ENCODE measurements at regions not wholly inside any gene's neighbourhood (a gene's known extent, or its start where the extent isn't known, plus 50 kb on each side); places are given as distances from the start of the nearest gene placed in this dataset.

- Histone ChIP-seq H3K27me3 (no peaks in the 10 kb centered on the region), H3K4me1 (no peaks in the 10 kb centered on the region), H3K27ac (no peak overlapping the region), H3K9me3 (no peaks in the 10 kb centered on the region), H3K36me3 (no peaks in the 10 kb centered on the region), H3K4me3 (no peak overlapping the region)
- DNase-seq (no peak), ATAC-seq (no peak)
- WGBS (ENCODE audit: insufficient coverage, low coverage, low lambda C conversion rate, missing lambda C conversion rate): 46% methylated on average over 1 of the region's 1 CpG
- intact Hi-C loops (cut with DNase I): no loop called here
- TF ChIP-seq CTCF (IDR thresholded peaks at IDR 0.05): no peak
- no peak for TF ChIP-seq POLR2A (IDR thresholded peaks at IDR 0.05)
Measured at GRCh38 chr9:32899181-32899580, 102.2 kb downstream of the APTX start.

GRCh38 chr9:32899761-32900160, 101.7 kb downstream of the APTX start:
- Histone ChIP-seq H3K27me3 (no peaks in the 10 kb centered on the region), H3K4me3 (no peak overlapping the region), H3K27ac (no peak overlapping the region), H3K4me1 (no peaks in the 10 kb centered on the region), H3K36me3 (no peaks in the 10 kb centered on the region), H3K9me3 (no peaks in the 10 kb centered on the region)
- 51% methylated on average over 2 of the region's 3 CpGs for WGBS (ENCODE audit: insufficient coverage, low coverage, low lambda C conversion rate, missing lambda C conversion rate)
- ATAC-seq (no peak), DNase-seq (no peak)
- intact Hi-C loops (cut with DNase I): no loop called here
- TF ChIP-seq POLR2A (IDR thresholded peaks at IDR 0.05) (no peak), CTCF (IDR thresholded peaks at IDR 0.05) (no peak)

GRCh38 chr9:32906213-32906612, 95.2 kb downstream of the APTX start:
- no peaks in the 10 kb centered on the region for H3K36me3 ChIP-seq
- H3K27ac ChIP-seq: no peak overlapping the region
- H3K4me1 ChIP-seq: no peaks in the 10 kb centered on the region
- no peak overlapping the region for H3K4me3 ChIP-seq
- H3K9me3 ChIP-seq: no peaks in the 10 kb centered on the region
- H3K27me3 ChIP-seq: no peaks in the 10 kb centered on the region
- DNase-seq (no peak), ATAC-seq (peak in 1 of 4 donors; percentile 18)
- WGBS (ENCODE audit: insufficient coverage, low coverage, low lambda C conversion rate, missing lambda C conversion rate): 37% methylated on average over 5 of the region's 7 CpGs
- TF ChIP-seq POLR2A (IDR thresholded peaks at IDR 0.05): no peak
- no peak for TF ChIP-seq CTCF (IDR thresholded peaks at IDR 0.05)
- intact Hi-C loops (cut with DNase I): no loop called here

GRCh38 chr9:32915802-32916201, 85.6 kb downstream of the APTX start:
- no peaks in the 10 kb centered on the region for H3K4me1 ChIP-seq
- H3K4me3 ChIP-seq: no peak overlapping the region
- H3K36me3 ChIP-seq: no peaks in the 10 kb centered on the region
- no CpG with 5 or more reads among the region's 5 CpGs for WGBS (ENCODE audit: insufficient coverage, low coverage, low lambda C conversion rate, missing lambda C conversion rate)
- TF ChIP-seq CTCF (IDR thresholded peaks at IDR 0.05) (no peak), POLR2A (IDR thresholded peaks at IDR 0.05) (no peak)
- no peak overlapping the region for H3K27ac ChIP-seq
- H3K9me3 ChIP-seq: no peaks in the 10 kb centered on the region
- no peak for ATAC-seq
- intact Hi-C loops (cut with DNase I): no loop called here
- no peak for DNase-seq
- no peaks in the 10 kb centered on the region for H3K27me3 ChIP-seq

- intact Hi-C loops (cut with DNase I): no loop called here
- Histone ChIP-seq H3K27ac (no peak overlapping the region), H3K4me3 (no peak overlapping the region), H3K36me3 (no peaks in the 10 kb centered on the region), H3K9me3 (no peaks in the 10 kb centered on the region), H3K4me1 (no peaks in the 10 kb centered on the region), H3K27me3 (no peaks in the 10 kb centered on the region)
- ATAC-seq: no peak
- DNase-seq: no peak
- no peak for TF ChIP-seq POLR2A (IDR thresholded peaks at IDR 0.05)
- no peak for TF ChIP-seq CTCF (IDR thresholded peaks at IDR 0.05)
- 45% methylated on average over 3 of the region's 5 CpGs for WGBS (ENCODE audit: insufficient coverage, low coverage, low lambda C conversion rate, missing lambda C conversion rate)
Measured at GRCh38 chr9:32918628-32919027, 82.8 kb downstream of the APTX start.
